ENCODE measurements at regions not wholly inside any gene's neighbourhood (a gene's known extent, or its start where the extent isn't known, plus 50 kb on each side); places are given as distances from the start of the nearest gene placed in this dataset.

DNA sequence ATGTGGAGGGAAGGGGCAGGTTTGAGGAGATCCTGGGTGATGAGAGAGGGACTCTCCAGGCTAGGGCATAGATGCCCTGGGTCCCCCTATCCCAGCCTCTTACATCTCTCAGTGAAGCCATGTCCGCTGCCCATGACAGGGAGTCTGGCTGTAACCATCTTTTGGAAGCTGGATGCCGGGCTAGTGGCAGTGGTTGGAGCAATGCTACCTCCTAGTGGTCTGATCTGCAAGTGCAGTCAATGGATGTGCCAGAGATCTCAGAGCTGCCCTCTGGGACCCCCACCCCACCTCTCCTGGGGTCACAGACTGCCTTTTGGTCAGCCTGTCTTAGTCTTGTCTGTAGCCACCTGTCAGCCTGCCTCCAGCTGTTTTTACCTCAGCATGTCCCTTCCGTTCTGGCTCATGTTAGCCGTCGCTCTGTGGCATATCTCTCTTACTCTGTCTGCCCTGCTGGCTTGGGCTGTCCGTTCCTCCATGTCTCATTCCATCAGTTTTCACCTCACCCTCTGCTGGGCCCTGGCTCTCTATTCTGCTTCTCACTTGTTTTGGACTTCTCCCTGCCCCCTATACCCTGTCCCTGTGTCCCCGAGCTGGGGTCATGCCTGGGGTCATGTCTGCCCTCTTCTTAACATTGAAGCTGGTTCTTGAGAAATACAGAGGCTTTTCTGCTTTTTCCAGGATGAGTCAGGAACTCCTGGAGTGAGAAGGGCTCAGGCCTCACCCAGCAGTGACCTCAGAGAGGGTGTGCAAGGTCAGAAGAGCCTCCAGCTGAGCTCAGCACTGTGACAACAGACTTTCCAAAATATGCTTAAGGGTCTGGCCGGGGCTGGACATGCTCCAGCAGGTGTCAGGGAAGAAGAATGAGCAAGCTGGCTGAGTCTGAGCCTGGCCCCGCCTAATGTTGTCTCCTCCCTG lies 52.0 kb upstream of the THY1 start:
- DNase-seq (ENCODE audit: low spot score) (peak; percentile 23), ATAC-seq (ENCODE audit: insufficient number of reproducible peaks, low FRiP score, low read depth) (no peak)
- H3K4me1 ChIP-seq (ENCODE audit: control insufficient read depth in 1 of 2, low read depth in 2 of 2), result no peaks in the 10 kb centered on the region
- H3K9me3 ChIP-seq, result no peaks in the 10 kb centered on the region
- no peaks in the 10 kb centered on the region for H3K27me3 ChIP-seq (replicated peaks; ENCODE audit: insufficient read depth)
- H3K4me3 ChIP-seq, result no peak overlapping the region
- H3K27ac ChIP-seq, result no peak overlapping the region
- no peaks in the 10 kb centered on the region for H3K36me3 ChIP-seq
- TF ChIP-seq, protein P1, sequence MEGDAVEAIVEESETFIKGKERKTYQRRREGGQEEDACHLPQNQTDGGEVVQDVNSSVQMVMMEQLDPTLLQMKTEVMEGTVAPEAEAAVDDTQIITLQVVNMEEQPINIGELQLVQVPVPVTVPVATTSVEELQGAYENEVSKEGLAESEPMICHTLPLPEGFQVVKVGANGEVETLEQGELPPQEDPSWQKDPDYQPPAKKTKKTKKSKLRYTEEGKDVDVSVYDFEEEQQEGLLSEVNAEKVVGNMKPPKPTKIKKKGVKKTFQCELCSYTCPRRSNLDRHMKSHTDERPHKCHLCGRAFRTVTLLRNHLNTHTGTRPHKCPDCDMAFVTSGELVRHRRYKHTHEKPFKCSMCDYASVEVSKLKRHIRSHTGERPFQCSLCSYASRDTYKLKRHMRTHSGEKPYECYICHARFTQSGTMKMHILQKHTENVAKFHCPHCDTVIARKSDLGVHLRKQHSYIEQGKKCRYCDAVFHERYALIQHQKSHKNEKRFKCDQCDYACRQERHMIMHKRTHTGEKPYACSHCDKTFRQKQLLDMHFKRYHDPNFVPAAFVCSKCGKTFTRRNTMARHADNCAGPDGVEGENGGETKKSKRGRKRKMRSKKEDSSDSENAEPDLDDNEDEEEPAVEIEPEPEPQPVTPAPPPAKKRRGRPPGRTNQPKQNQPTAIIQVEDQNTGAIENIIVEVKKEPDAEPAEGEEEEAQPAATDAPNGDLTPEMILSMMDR (IDR thresholded peaks at IDR 0.05), result peak; percentile 90

DNA sequence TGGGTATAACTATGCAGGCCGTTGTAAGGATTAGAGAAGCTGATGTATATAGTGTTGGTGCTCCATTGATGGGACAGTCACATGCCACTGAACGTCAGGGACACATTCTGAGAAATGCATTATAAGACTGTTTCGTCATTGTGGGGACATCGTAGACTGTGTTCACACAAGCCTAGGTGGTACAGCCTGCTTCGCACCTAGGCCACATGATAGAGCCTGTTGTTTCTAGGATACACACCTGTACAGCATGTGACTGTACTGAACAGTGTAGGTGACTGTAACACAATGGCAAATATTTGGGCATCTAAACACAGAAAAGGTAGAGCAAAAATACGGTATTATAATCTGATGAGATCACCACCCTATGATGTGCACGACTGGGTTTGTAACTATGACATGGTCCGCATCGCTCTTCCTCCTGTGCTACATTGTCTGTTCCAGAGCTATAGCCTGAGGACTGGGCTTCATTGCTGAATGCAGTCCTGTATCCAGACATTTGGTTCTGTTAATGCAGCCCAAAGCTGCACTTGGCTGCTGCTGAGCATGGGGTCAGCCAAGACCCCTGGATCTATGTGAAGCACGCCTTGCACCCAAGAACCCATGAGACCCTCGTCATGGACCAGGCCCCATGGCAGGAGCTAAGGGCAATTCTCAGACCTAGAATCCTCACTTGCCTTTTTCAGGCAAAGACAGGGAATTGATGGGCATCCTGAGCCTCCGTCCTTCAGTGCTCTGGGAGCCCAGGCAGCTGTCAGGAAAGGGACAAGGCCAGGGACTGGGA lies 51.1 kb upstream of the THY1 start:
- Histone ChIP-seq H3K4me1 (ENCODE audit: control insufficient read depth in 1 of 2, low read depth in 2 of 2) (no peaks in the 10 kb centered on the region), H3K27me3 (replicated peaks; ENCODE audit: insufficient read depth) (no peaks in the 10 kb centered on the region), H3K9me3 (no peaks in the 10 kb centered on the region), H3K4me3 (no peak overlapping the region), H3K27ac (no peak overlapping the region), H3K36me3 (no peaks in the 10 kb centered on the region)
- TF ChIP-seq, protein P1 (IDR thresholded peaks at IDR 0.05), result no peak
- ATAC-seq (ENCODE audit: insufficient number of reproducible peaks, low FRiP score, low read depth) (no peak), DNase-seq (ENCODE audit: low spot score) (no peak)

DNA sequence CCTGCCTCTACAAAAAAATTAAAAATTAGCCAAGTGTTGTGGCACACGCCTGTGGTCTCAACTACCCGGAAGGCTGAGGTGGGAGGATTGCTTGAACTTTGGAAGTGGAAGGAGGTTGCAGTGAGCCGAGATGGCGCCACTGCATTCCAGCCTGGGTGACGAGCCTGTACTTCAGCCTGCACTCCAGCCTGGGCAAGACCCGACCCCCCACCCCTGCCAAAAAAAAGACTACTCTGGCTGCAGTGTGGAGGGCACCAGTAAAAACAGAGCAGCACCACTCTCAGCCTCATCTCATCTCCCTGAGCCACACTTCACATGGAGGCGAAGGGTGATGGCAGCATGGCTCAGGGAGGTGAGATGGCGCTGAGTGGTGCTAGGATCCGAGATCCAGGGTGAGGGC lies 50.3 kb upstream of the THY1 start:
- no peak overlapping the region for H3K4me3 ChIP-seq
- no peak overlapping the region for H3K27ac ChIP-seq
- ATAC-seq (ENCODE audit: insufficient number of reproducible peaks, low FRiP score, low read depth) (no peak), DNase-seq (ENCODE audit: low spot score) (no peak)
- no peaks in the 10 kb centered on the region for H3K27me3 ChIP-seq (replicated peaks; ENCODE audit: insufficient read depth)
- no peaks in the 10 kb centered on the region for H3K36me3 ChIP-seq
- peaks cover 1% of the 10 kb centered on the region for H3K9me3 ChIP-seq
- TF ChIP-seq, protein P1 (IDR thresholded peaks at IDR 0.05), result no peak
- no peaks in the 10 kb centered on the region for H3K4me1 ChIP-seq (ENCODE audit: control insufficient read depth in 1 of 2, low read depth in 2 of 2)

DNA sequence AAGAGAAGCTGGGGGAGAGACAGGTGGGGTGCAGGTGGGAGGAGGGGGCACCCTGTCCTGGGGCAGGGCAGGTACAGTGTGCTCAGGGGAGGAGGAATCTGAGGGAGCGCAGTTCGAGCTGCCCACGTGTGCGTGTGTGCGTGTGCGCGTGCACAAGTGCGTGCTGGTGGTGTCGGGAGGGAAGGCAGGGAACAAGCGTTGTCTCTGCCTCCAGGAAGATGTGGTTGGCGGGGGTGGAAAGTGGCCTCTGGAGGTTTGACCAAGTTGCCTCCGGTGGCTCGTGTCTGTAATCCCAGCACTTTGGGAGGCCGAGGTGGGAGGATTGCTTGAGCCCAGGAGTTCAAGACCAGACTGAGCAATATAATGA lies 49.9 kb upstream of the THY1 start:
- peaks cover 5% of the 10 kb centered on the region for H3K9me3 ChIP-seq
- H3K36me3 ChIP-seq, result no peaks in the 10 kb centered on the region
- H3K4me1 ChIP-seq (ENCODE audit: control insufficient read depth in 1 of 2, low read depth in 2 of 2), result no peaks in the 10 kb centered on the region
- ATAC-seq (ENCODE audit: insufficient number of reproducible peaks, low FRiP score, low read depth) (no peak), DNase-seq (ENCODE audit: low spot score) (no peak)
- TF ChIP-seq, protein P1 (IDR thresholded peaks at IDR 0.05), result no peak
- no peak overlapping the region for H3K4me3 ChIP-seq
- no peaks in the 10 kb centered on the region for H3K27me3 ChIP-seq (replicated peaks; ENCODE audit: insufficient read depth)
- no peak overlapping the region for H3K27ac ChIP-seq
